ENCODE measurements at regions not wholly inside any gene's neighbourhood (a gene's known extent, or its start where the extent isn't known, plus 50 kb on each side); places are given as distances from the start of the nearest gene placed in this dataset.

GRCh38 chr1:101081496-101082488 lies 56.2 kb upstream of the DPH5 start:
- no peak for DNase-seq

GRCh38 chr1:101080859-101081258 lies 55.3 kb upstream of the DPH5 start:
- DNase-seq: no peak

- no peak for DNase-seq
These were observed 53.8 kb upstream of the DPH5 start for GRCh38 chr1:101079341-101079740.

- DNase-seq: no peak
These were observed 52.3 kb upstream of the DPH5 start for GRCh38 chr1:101077849-101078248.

- no peak for DNase-seq
These were observed 50.3 kb upstream of the DPH5 start for GRCh38 chr1:101075926-101076325.

All from fibroblast of skin of back (primary cell).